ENCODE measurements at regions not wholly inside any gene's neighbourhood (a gene's known extent, or its start where the extent isn't known, plus 50 kb on each side); places are given as distances from the start of the nearest gene placed in this dataset.

DNA sequence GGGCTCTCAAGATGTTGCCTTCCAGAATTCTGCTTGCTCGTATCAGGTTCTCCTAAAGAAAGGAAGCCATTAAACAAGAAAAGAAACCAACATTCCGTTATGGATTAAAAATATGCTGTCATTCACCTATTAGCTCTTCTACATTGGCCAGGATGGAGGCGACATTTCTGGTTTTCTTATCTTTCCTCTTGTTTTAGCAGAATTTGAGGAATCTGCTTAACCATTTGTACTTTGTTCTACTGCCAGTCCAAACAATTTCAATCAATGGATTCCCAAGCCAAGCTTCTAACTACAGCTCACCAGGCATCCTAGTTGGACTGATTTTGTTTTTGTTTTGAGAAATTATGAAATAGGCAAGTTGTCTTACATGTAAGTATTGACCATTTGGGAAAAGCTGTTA, 164.6 kb upstream of the TSC22D2 start:
- no peak for DNase-seq
- H2AFZ ChIP-seq (ENCODE audit: low read length) = no peak overlapping the region

DNA sequence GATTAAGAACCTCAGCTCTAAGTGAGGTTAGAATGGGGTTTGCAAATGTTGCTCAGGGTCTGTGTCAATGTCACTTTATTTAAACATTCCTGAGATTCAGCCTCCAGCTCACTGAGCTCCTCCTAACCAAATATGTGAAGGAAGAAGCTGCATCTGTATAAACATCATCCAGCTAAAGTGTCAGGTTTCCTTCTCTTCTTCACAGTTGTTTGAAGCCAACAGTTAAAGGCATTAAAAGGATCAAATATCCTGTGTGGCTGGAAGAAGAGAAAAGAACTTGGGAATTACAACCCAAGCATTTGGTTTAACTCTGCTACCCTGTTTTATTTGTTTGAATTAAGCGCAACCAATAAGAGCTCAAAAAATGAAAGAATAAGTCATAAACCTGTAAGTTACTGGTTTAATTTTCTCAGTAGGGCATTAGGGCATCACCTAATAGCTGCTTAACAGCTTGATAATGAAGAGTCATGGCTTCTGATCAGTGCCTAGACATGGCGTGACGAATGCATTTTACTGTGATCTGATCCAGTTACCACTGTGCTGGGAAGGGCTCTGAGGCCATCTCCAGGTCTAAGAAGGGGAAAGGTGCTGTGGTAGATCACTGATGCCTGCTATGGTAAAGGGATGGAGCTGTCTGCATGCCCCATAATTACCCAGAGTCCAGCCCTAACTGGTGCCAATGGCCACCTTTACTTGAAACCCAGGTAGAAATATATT, 165.7 kb upstream of the TSC22D2 start:
- Histone ChIP-seq H3K9me2 (replicated peaks; ENCODE audit: insufficient read depth, low read length) (no peaks in the 10 kb centered on the region), H3K36me3 (replicated peaks; ENCODE audit: insufficient read depth, low read length) (no peaks in the 10 kb centered on the region), H3F3A (ENCODE audit: insufficient read depth, low read length) (no peaks in the 10 kb centered on the region), H3K27me3 (replicated peaks; ENCODE audit: insufficient read depth, low read length) (no peaks in the 10 kb centered on the region), H3K27ac (ENCODE audit: low read length) (no peak overlapping the region), H3K9me3 (replicated peaks; ENCODE audit: insufficient read depth, low read length) (no peaks in the 10 kb centered on the region), H3K4me3 (ENCODE audit: low read length) (no peak overlapping the region), H3K79me2 (ENCODE audit: low read length) (no peaks in the 10 kb centered on the region), H4K20me1 (ENCODE audit: insufficient read depth, low read length) (no peaks in the 10 kb centered on the region), H3K4me1 (ENCODE audit: low read length) (no peaks in the 10 kb centered on the region), H2AFZ (ENCODE audit: low read length) (no peak overlapping the region), H3K4me2 (ENCODE audit: low read depth, low read length) (no peak overlapping the region), H3K9ac (ENCODE audit: low read length) (no peak overlapping the region)
- TF ChIP-seq EZH2phosphoT487 (IDR thresholded peaks at IDR 0.05; ENCODE audit: low read length) = no peak
- TF ChIP-seq, protein P1, sequence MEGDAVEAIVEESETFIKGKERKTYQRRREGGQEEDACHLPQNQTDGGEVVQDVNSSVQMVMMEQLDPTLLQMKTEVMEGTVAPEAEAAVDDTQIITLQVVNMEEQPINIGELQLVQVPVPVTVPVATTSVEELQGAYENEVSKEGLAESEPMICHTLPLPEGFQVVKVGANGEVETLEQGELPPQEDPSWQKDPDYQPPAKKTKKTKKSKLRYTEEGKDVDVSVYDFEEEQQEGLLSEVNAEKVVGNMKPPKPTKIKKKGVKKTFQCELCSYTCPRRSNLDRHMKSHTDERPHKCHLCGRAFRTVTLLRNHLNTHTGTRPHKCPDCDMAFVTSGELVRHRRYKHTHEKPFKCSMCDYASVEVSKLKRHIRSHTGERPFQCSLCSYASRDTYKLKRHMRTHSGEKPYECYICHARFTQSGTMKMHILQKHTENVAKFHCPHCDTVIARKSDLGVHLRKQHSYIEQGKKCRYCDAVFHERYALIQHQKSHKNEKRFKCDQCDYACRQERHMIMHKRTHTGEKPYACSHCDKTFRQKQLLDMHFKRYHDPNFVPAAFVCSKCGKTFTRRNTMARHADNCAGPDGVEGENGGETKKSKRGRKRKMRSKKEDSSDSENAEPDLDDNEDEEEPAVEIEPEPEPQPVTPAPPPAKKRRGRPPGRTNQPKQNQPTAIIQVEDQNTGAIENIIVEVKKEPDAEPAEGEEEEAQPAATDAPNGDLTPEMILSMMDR (IDR thresholded peaks at IDR 0.05; ENCODE audit: low read length) = no peak
- no peak for TF ChIP-seq EZH2 (optimal IDR thresholded peaks at IDR 0.05; ENCODE audit: low read depth, low read length)
- DNase-seq = no peak

More for the DNA sequence above, 164.6 kb upstream of the TSC22D2 start:
- no peaks in the 10 kb centered on the region for H3K79me2 ChIP-seq (ENCODE audit: low read length)
- no peak for TF ChIP-seq EZH2 (optimal IDR thresholded peaks at IDR 0.05; ENCODE audit: low read depth, low read length)
- TF ChIP-seq, protein P1 (IDR thresholded peaks at IDR 0.05; ENCODE audit: low read length) = no peak
- TF ChIP-seq EZH2phosphoT487 (IDR thresholded peaks at IDR 0.05; ENCODE audit: low read length) = no peak
- H4K20me1 ChIP-seq (ENCODE audit: insufficient read depth, low read length) = no peaks in the 10 kb centered on the region
- H3K27ac ChIP-seq (ENCODE audit: low read length) = no peak overlapping the region
- H3F3A ChIP-seq (ENCODE audit: insufficient read depth, low read length) = no peaks in the 10 kb centered on the region
- H3K27me3 ChIP-seq (replicated peaks; ENCODE audit: insufficient read depth, low read length) = no peaks in the 10 kb centered on the region
- H3K4me3 ChIP-seq (ENCODE audit: low read length) = no peak overlapping the region
- H3K36me3 ChIP-seq (replicated peaks; ENCODE audit: insufficient read depth, low read length) = no peaks in the 10 kb centered on the region
- H3K4me2 ChIP-seq (ENCODE audit: low read depth, low read length) = no peak overlapping the region
- H3K9me3 ChIP-seq (replicated peaks; ENCODE audit: insufficient read depth, low read length) = no peaks in the 10 kb centered on the region
- peaks cover 4% of the 10 kb centered on the region; the same call in 1 of the 2 replicates for H3K4me1 ChIP-seq (ENCODE audit: low read length)
- no peak overlapping the region for H3K9ac ChIP-seq (ENCODE audit: low read length)
- no peaks in the 10 kb centered on the region for H3K9me2 ChIP-seq (replicated peaks; ENCODE audit: insufficient read depth, low read length)

- Histone ChIP-seq H3K36me3 (replicated peaks; ENCODE audit: insufficient read depth, low read length) (no peaks in the 10 kb centered on the region), H3K4me2 (ENCODE audit: low read depth, low read length) (no peak overlapping the region), H3F3A (ENCODE audit: insufficient read depth, low read length) (no peaks in the 10 kb centered on the region), H3K27ac (ENCODE audit: low read length) (no peak overlapping the region), H2AFZ (ENCODE audit: low read length) (no peak overlapping the region), H3K4me1 (ENCODE audit: low read length) (no peaks in the 10 kb centered on the region), H3K9me3 (replicated peaks; ENCODE audit: insufficient read depth, low read length) (no peaks in the 10 kb centered on the region), H3K9ac (ENCODE audit: low read length) (no peak overlapping the region), H3K27me3 (replicated peaks; ENCODE audit: insufficient read depth, low read length) (no peaks in the 10 kb centered on the region), H4K20me1 (ENCODE audit: insufficient read depth, low read length) (no peaks in the 10 kb centered on the region), H3K79me2 (ENCODE audit: low read length) (no peaks in the 10 kb centered on the region), H3K9me2 (replicated peaks; ENCODE audit: insufficient read depth, low read length) (no peaks in the 10 kb centered on the region), H3K4me3 (ENCODE audit: low read length) (no peak overlapping the region)
- no peak for TF ChIP-seq EZH2phosphoT487 (IDR thresholded peaks at IDR 0.05; ENCODE audit: low read length)
- no peak for TF ChIP-seq EZH2 (optimal IDR thresholded peaks at IDR 0.05; ENCODE audit: low read depth, low read length)
- TF ChIP-seq, protein P1 (IDR thresholded peaks at IDR 0.05; ENCODE audit: low read length) = no peak
- DNase-seq = no peak
These were observed 167.2 kb upstream of the TSC22D2 start for GRCh38 chr3:150240891-150241290.
